NCI-H748 treated with DMSO at 0.1 percent for 48 hours (cell line): ENCODE measurements at regions not wholly inside any gene's neighbourhood (a gene's known extent, or its start where the extent isn't known, plus 50 kb on each side); places are given as distances from the start of the nearest gene placed in this dataset.
"Not testable (repeated sequence)": the region's sequence is repeated elsewhere in the genome, so short reads cannot be mapped to it uniquely, and the experiment has no call there.

Source experiments
- DNase-seq: peaks from one replicate; lab custom pipeline; 2025; lab: John Stamatoyannopoulos, UW

GRCh38 chrX:113315927-113316326 lies 475.3 kb upstream of the AMOT start:
- no peak for DNase-seq

GRCh38 chrX:113305496-113305895 lies 464.9 kb upstream of the AMOT start:
- DNase-seq = no peak

GRCh38 chrX:113300580-113300979 lies 459.9 kb upstream of the AMOT start:
- DNase-seq = no peak

GRCh38 chrX:113297437-113297836 lies 456.8 kb upstream of the AMOT start:
- DNase-seq = no peak

GRCh38 chrX:113289503-113289902 lies 448.9 kb upstream of the AMOT start:
- no peak for DNase-seq

- no peak for DNase-seq
These were observed 447.1 kb upstream of the AMOT start for GRCh38 chrX:113287761-113288160.

- no peak for DNase-seq
These were observed 435.2 kb upstream of the AMOT start for GRCh38 chrX:113275804-113276203.

- no peak for DNase-seq
These were observed 434.2 kb upstream of the AMOT start for GRCh38 chrX:113274791-113275190.

- no peak for DNase-seq
These were observed 433.7 kb upstream of the AMOT start for GRCh38 chrX:113274345-113274744.

- DNase-seq = no peak
These were observed 428.6 kb upstream of the AMOT start for GRCh38 chrX:113269203-113269602.

GRCh38 chrX:113260474-113260873 lies 419.8 kb upstream of the AMOT start:
- no peak for DNase-seq

GRCh38 chrX:113222305-113222704 lies 381.7 kb upstream of the AMOT start:
- DNase-seq = no peak

GRCh38 chrX:113212052-113212451 lies 371.4 kb upstream of the AMOT start:
- no peak for DNase-seq

GRCh38 chrX:113202601-113203000 lies 362.0 kb upstream of the AMOT start:
- DNase-seq = no peak

GRCh38 chrX:113195949-113196348 lies 355.3 kb upstream of the AMOT start:
- no peak for DNase-seq

- DNase-seq = no peak
These were observed 351.8 kb upstream of the AMOT start for GRCh38 chrX:113192418-113192817.

- peak; percentile 18 for DNase-seq
These were observed 316.9 kb upstream of the AMOT start for GRCh38 chrX:113157496-113157895.

- not testable (repeated sequence) for DNase-seq
These were observed 313.7 kb upstream of the AMOT start for GRCh38 chrX:113154315-113154714.

- peak; percentile 81 for DNase-seq
These were observed 296.2 kb upstream of the AMOT start for GRCh38 chrX:113136836-113137235.

GRCh38 chrX:113133316-113133715 lies 292.7 kb upstream of the AMOT start:
- no peak for DNase-seq

GRCh38 chrX:113124693-113125092 lies 284.1 kb upstream of the AMOT start:
- DNase-seq = no peak

- DNase-seq = no peak
These were observed 234.9 kb upstream of the AMOT start for GRCh38 chrX:113075521-113075920.

- DNase-seq = no peak
These were observed 219.1 kb upstream of the AMOT start for GRCh38 chrX:113059714-113060113.

GRCh38 chrX:113058634-113059033 lies 218.0 kb upstream of the AMOT start:
- DNase-seq = no peak

GRCh38 chrX:113048896-113049295 lies 208.3 kb upstream of the AMOT start:
- DNase-seq = no peak
